ENCODE measurements at regions not wholly inside any gene's neighbourhood (a gene's known extent, or its start where the extent isn't known, plus 50 kb on each side); places are given as distances from the start of the nearest gene placed in this dataset.

GRCh38 chr3:76942101-76942500 is 97.8 kb upstream of the ROBO2 start (continued):
- TF ChIP-seq, protein P1, sequence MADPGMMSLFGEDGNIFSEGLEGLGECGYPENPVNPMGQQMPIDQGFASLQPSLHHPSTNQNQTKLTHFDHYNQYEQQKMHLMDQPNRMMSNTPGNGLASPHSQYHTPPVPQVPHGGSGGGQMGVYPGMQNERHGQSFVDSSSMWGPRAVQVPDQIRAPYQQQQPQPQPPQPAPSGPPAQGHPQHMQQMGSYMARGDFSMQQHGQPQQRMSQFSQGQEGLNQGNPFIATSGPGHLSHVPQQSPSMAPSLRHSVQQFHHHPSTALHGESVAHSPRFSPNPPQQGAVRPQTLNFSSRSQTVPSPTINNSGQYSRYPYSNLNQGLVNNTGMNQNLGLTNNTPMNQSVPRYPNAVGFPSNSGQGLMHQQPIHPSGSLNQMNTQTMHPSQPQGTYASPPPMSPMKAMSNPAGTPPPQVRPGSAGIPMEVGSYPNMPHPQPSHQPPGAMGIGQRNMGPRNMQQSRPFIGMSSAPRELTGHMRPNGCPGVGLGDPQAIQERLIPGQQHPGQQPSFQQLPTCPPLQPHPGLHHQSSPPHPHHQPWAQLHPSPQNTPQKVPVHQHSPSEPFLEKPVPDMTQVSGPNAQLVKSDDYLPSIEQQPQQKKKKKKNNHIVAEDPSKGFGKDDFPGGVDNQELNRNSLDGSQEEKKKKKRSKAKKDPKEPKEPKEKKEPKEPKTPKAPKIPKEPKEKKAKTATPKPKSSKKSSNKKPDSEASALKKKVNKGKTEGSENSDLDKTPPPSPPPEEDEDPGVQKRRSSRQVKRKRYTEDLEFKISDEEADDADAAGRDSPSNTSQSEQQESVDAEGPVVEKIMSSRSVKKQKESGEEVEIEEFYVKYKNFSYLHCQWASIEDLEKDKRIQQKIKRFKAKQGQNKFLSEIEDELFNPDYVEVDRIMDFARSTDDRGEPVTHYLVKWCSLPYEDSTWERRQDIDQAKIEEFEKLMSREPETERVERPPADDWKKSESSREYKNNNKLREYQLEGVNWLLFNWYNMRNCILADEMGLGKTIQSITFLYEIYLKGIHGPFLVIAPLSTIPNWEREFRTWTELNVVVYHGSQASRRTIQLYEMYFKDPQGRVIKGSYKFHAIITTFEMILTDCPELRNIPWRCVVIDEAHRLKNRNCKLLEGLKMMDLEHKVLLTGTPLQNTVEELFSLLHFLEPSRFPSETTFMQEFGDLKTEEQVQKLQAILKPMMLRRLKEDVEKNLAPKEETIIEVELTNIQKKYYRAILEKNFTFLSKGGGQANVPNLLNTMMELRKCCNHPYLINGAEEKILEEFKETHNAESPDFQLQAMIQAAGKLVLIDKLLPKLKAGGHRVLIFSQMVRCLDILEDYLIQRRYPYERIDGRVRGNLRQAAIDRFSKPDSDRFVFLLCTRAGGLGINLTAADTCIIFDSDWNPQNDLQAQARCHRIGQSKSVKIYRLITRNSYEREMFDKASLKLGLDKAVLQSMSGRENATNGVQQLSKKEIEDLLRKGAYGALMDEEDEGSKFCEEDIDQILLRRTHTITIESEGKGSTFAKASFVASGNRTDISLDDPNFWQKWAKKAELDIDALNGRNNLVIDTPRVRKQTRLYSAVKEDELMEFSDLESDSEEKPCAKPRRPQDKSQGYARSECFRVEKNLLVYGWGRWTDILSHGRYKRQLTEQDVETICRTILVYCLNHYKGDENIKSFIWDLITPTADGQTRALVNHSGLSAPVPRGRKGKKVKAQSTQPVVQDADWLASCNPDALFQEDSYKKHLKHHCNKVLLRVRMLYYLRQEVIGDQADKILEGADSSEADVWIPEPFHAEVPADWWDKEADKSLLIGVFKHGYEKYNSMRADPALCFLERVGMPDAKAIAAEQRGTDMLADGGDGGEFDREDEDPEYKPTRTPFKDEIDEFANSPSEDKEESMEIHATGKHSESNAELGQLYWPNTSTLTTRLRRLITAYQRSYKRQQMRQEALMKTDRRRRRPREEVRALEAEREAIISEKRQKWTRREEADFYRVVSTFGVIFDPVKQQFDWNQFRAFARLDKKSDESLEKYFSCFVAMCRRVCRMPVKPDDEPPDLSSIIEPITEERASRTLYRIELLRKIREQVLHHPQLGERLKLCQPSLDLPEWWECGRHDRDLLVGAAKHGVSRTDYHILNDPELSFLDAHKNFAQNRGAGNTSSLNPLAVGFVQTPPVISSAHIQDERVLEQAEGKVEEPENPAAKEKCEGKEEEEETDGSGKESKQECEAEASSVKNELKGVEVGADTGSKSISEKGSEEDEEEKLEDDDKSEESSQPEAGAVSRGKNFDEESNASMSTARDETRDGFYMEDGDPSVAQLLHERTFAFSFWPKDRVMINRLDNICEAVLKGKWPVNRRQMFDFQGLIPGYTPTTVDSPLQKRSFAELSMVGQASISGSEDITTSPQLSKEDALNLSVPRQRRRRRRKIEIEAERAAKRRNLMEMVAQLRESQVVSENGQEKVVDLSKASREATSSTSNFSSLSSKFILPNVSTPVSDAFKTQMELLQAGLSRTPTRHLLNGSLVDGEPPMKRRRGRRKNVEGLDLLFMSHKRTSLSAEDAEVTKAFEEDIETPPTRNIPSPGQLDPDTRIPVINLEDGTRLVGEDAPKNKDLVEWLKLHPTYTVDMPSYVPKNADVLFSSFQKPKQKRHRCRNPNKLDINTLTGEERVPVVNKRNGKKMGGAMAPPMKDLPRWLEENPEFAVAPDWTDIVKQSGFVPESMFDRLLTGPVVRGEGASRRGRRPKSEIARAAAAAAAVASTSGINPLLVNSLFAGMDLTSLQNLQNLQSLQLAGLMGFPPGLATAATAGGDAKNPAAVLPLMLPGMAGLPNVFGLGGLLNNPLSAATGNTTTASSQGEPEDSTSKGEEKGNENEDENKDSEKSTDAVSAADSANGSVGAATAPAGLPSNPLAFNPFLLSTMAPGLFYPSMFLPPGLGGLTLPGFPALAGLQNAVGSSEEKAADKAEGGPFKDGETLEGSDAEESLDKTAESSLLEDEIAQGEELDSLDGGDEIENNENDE (IDR thresholded peaks at IDR 0.05; ENCODE audit: insufficient replicate concordance, low read length): no peak
- TF ChIP-seq RAD21 (IDR thresholded peaks at IDR 0.05 in 1 of 2, conservative IDR thresholded peaks at IDR 0.05 in 1 of 2; ENCODE audit: low read depth in 2 of 2, low read length in 2 of 2) (no peak), KDM5A (IDR thresholded peaks at IDR 0.05; ENCODE audit: low read length) (no peak), EGR1 (IDR thresholded peaks at IDR 0.05; ENCODE audit: borderline replicate concordance, low read depth, low read length) (no peak), PHF8 (conservative IDR thresholded peaks at IDR 0.05; ENCODE audit: low read depth, low read length) (no peak), GABPA (IDR thresholded peaks at IDR 0.05; ENCODE audit: borderline replicate concordance, insufficient read depth, low read length) (no peak), BACH1 (IDR thresholded peaks at IDR 0.05; ENCODE audit: low read length) (no peak), BCL11A (IDR thresholded peaks at IDR 0.05; ENCODE audit: low read depth in 2 of 2, low read length in 2 of 2) (no peak), JUN (IDR thresholded peaks at IDR 0.05; ENCODE audit: low read depth, low read length) (no peak), SP1 (IDR thresholded peaks at IDR 0.05; ENCODE audit: low read depth, low read length) (no peak), POLR2AphosphoS5 (IDR thresholded peaks at IDR 0.05; ENCODE audit: low read depth, low read length) (no peak), TBP (IDR thresholded peaks at IDR 0.05; ENCODE audit: low read depth, low read length) (no peak), MAFK (IDR thresholded peaks at IDR 0.05; ENCODE audit: low read depth, low read length) (no peak)

Measured in H1 (cell line).